Natural killer cell treated with Interleukin-12 subunit alpha and Interleukin-12 subunit beta and Interleukin-15 and Interleukin-18, amount 100 ng/mL, for 72 hours (primary cell): ENCODE measurements at regions not wholly inside any gene's neighbourhood (a gene's known extent, or its start where the extent isn't known, plus 50 kb on each side); places are given as distances from the start of the nearest gene placed in this dataset.
"Not testable (repeated sequence)": the region's sequence is repeated elsewhere in the genome, so short reads cannot be mapped to it uniquely, and the experiment has no call there.

Experiments used
- ATAC-seq, 2 donors: fragments of 150-1000 bp; cut with Tn5 transposase in 1 of 2; sonication (Bioruptor Pico), chemical (Tn5 transposase) in 1 of 2; 2 replicates each; pipeline ENCODE4 v1.10.0; 2021
- DNase-seq: peaks from one replicate; pipeline ENCODE4 v3.0.0; 2022; ENCODE audit warnings: low spot score
- H3K27ac Mint-ChIP-seq, 2 donors: 1 replicate in 1 of 2; 2 replicates in 1 of 2; pipeline ENCODE4 v1.8.0; 2022; ENCODE audit warnings: mixed read lengths in 2 of 2, mild to moderate bottlenecking in 1 of 2, moderate library complexity in 1 of 2
- H3K27me3 Mint-ChIP-seq, 2 donors: 1 replicate in 1 of 2; 2 replicates in 1 of 2; pipeline ENCODE4 v1.8.0; 2022; ENCODE audit warnings: mixed read lengths in 2 of 2
- H3K36me3 Mint-ChIP-seq: one replicate; pipeline ENCODE4 v1.8.0; 2022; ENCODE audit warnings: mixed read lengths
- H3K4me1 Mint-ChIP-seq, 2 donors: 1 replicate in 1 of 2; 2 replicates in 1 of 2; pipeline ENCODE4 v1.8.0; 2022; ENCODE audit warnings: low read depth in 2 of 2, mixed read lengths in 2 of 2, mild to moderate bottlenecking in 1 of 2
- H3K4me3 Mint-ChIP-seq: one replicate; pipeline ENCODE4 v1.8.0; 2022; ENCODE audit warnings: mixed read lengths
- H3K9me3 Mint-ChIP-seq: 2 replicates; pipeline ENCODE4 v1.8.0; 2022; ENCODE audit warnings: mixed read lengths

- Mint-ChIP-seq H3K4me3 (no peak overlapping the region), H3K9me3 (no peaks in the 10 kb centered on the region), H3K27ac (peak overlapping the region in 1 of 2 donors; percentile 37), H3K36me3 (no peaks in the 10 kb centered on the region), H3K27me3 (peaks cover 9 to 22% of the 10 kb centered on the region in 2 donors), H3K4me1 (no peaks in the 10 kb centered on the region)
- DNase-seq: no peak
- no peak for ATAC-seq
Measured at GRCh38 chr9:38328765-38329164, 63.7 kb upstream of the ALDH1B1 start.

- Mint-ChIP-seq H3K27me3 (peaks cover 20 to 26% of the 10 kb centered on the region in 2 donors), H3K27ac (no peak overlapping the region), H3K36me3 (no peaks in the 10 kb centered on the region), H3K4me1 (no peaks in the 10 kb centered on the region), H3K9me3 (no peaks in the 10 kb centered on the region), H3K4me3 (no peak overlapping the region)
- no peak for DNase-seq
- ATAC-seq: no peak
Measured at GRCh38 chr9:38326122-38326521, 66.4 kb upstream of the ALDH1B1 start.

- not testable (repeated sequence) for H3K4me3 Mint-ChIP-seq, H3K27ac Mint-ChIP-seq
Measured at GRCh38 chr9:38324213-38324612, 68.3 kb upstream of the ALDH1B1 start.

GRCh38 chr9:38322937-38323336 lies 69.6 kb upstream of the ALDH1B1 start:
- ATAC-seq: no peak
- H3K4me1 Mint-ChIP-seq: no peaks in the 10 kb centered on the region
- no peak overlapping the region for H3K4me3 Mint-ChIP-seq
- no peak overlapping the region for H3K27ac Mint-ChIP-seq
- peaks cover 20 to 21% of the 10 kb centered on the region in 2 donors for H3K27me3 Mint-ChIP-seq
- no peaks in the 10 kb centered on the region for H3K9me3 Mint-ChIP-seq
- no peak for DNase-seq
- H3K36me3 Mint-ChIP-seq: no peaks in the 10 kb centered on the region

More at GRCh38 chr9:38324213-38324612, 68.3 kb upstream of the ALDH1B1 start:
- not testable (repeated sequence) for H3K4me1 Mint-ChIP-seq, ATAC-seq, H3K36me3 Mint-ChIP-seq, DNase-seq, H3K9me3 Mint-ChIP-seq
- H3K27me3 Mint-ChIP-seq: peaks cover 20 to 29% of the 10 kb centered on the region in 2 donors

- DNase-seq (no peak), ATAC-seq (no peak)
Measured at GRCh38 chr9:38319496-38320173, 72.9 kb upstream of the ALDH1B1 start.

GRCh38 chr9:38318759-38319495 lies 73.6 kb upstream of the ALDH1B1 start:
- Mint-ChIP-seq H3K4me1 (no peaks in the 10 kb centered on the region), H3K4me3 (no peak overlapping the region), H3K27me3 (peaks cover 17 to 25% of the 10 kb centered on the region in 2 donors), H3K36me3 (no peaks in the 10 kb centered on the region), H3K27ac (no peak overlapping the region), H3K9me3 (no peaks in the 10 kb centered on the region)
- no peak for DNase-seq
- no peak for ATAC-seq

More at GRCh38 chr9:38319496-38320173, 72.9 kb upstream of the ALDH1B1 start:
- Mint-ChIP-seq H3K27me3 (peaks cover 13 to 18% of the 10 kb centered on the region in 2 donors), H3K27ac (no peak overlapping the region), H3K9me3 (no peaks in the 10 kb centered on the region), H3K4me3 (no peak overlapping the region), H3K4me1 (no peaks in the 10 kb centered on the region), H3K36me3 (no peaks in the 10 kb centered on the region)

GRCh38 chr9:38316166-38316780 lies 76.2 kb upstream of the ALDH1B1 start:
- no peak for DNase-seq
- no peaks in the 10 kb centered on the region for H3K9me3 Mint-ChIP-seq
- H3K4me1 Mint-ChIP-seq: no peaks in the 10 kb centered on the region
- peak in 1 of 2 donors; percentile 40 for ATAC-seq
- H3K36me3 Mint-ChIP-seq: no peaks in the 10 kb centered on the region
- H3K27me3 Mint-ChIP-seq: peaks cover 20 to 24% of the 10 kb centered on the region in 2 donors
- no peak overlapping the region for H3K4me3 Mint-ChIP-seq
- no peak overlapping the region for H3K27ac Mint-ChIP-seq

GRCh38 chr9:38315085-38315595 lies 77.4 kb upstream of the ALDH1B1 start:
- Mint-ChIP-seq H3K27me3 (peaks cover 24 to 29% of the 10 kb centered on the region in 2 donors), H3K4me3 (no peak overlapping the region), H3K27ac (no peak overlapping the region), H3K4me1 (no peaks in the 10 kb centered on the region), H3K36me3 (no peaks in the 10 kb centered on the region), H3K9me3 (no peaks in the 10 kb centered on the region)
- DNase-seq (no peak), ATAC-seq (no peak)

- no peak overlapping the region for H3K4me3 Mint-ChIP-seq
- H3K27ac Mint-ChIP-seq: no peak overlapping the region
- no peaks in the 10 kb centered on the region for H3K4me1 Mint-ChIP-seq
- no peak for ATAC-seq
- H3K36me3 Mint-ChIP-seq: no peaks in the 10 kb centered on the region
- no peak for DNase-seq
- peaks cover 25 to 39% of the 10 kb centered on the region in 2 donors for H3K27me3 Mint-ChIP-seq
- H3K9me3 Mint-ChIP-seq: no peaks in the 10 kb centered on the region
Measured at GRCh38 chr9:38313421-38313820, 79.1 kb upstream of the ALDH1B1 start.

- Mint-ChIP-seq H3K4me3 (no peak overlapping the region), H3K9me3 (no peaks in the 10 kb centered on the region), H3K27ac (no peak overlapping the region), H3K4me1 (no peaks in the 10 kb centered on the region), H3K36me3 (no peaks in the 10 kb centered on the region), H3K27me3 (peaks cover 25 to 39% of the 10 kb centered on the region in 2 donors)
- no peak for ATAC-seq
- no peak for DNase-seq
Measured at GRCh38 chr9:38312406-38312805, 80.1 kb upstream of the ALDH1B1 start.

- no peak for DNase-seq
- H3K36me3 Mint-ChIP-seq: no peaks in the 10 kb centered on the region
- peaks cover 25 to 39% of the 10 kb centered on the region in 2 donors for H3K27me3 Mint-ChIP-seq
- no peak for ATAC-seq
- H3K4me3 Mint-ChIP-seq: no peak overlapping the region
- H3K27ac Mint-ChIP-seq: no peak overlapping the region
- no peaks in the 10 kb centered on the region for H3K4me1 Mint-ChIP-seq
- no peaks in the 10 kb centered on the region for H3K9me3 Mint-ChIP-seq
Measured at GRCh38 chr9:38311382-38312270, 80.9 kb upstream of the ALDH1B1 start.

GRCh38 chr9:38309324-38310195 lies 82.9 kb upstream of the ALDH1B1 start:
- H3K36me3 Mint-ChIP-seq: no peaks in the 10 kb centered on the region
- H3K4me1 Mint-ChIP-seq: no peaks in the 10 kb centered on the region
- DNase-seq: no peak
- no peaks in the 10 kb centered on the region for H3K9me3 Mint-ChIP-seq
- no peak for ATAC-seq
- no peak overlapping the region for H3K4me3 Mint-ChIP-seq
- no peak overlapping the region for H3K27ac Mint-ChIP-seq
- H3K27me3 Mint-ChIP-seq: peaks cover 21 to 31% of the 10 kb centered on the region in 2 donors
